ENCODE measurements at regions not wholly inside any gene's neighbourhood (a gene's known extent, or its start where the extent isn't known, plus 50 kb on each side); places are given as distances from the start of the nearest gene placed in this dataset.

GRCh38 chr4:164483711-164484110 lies 270.2 kb upstream of the SMIM31 start:
- no peak overlapping the region for H3K9ac ChIP-seq (ENCODE audit: low read length)
- H3K4me2 ChIP-seq (ENCODE audit: low read length), result no peak overlapping the region
- H3K36me3 ChIP-seq (ENCODE audit: insufficient read depth, low read length), result no peaks in the 10 kb centered on the region
- no peak overlapping the region for H3K27ac ChIP-seq (ENCODE audit: low read length)
- no peaks in the 10 kb centered on the region for H3K79me2 ChIP-seq (replicated peaks; ENCODE audit: insufficient read depth, low read length)
- H3K4me3 ChIP-seq (ENCODE audit: low read length), result no peak overlapping the region
- no peaks in the 10 kb centered on the region for H4K20me1 ChIP-seq (ENCODE audit: insufficient read depth)
- no peak overlapping the region for H2AFZ ChIP-seq (ENCODE audit: low read depth, low read length)
- H3K27me3 ChIP-seq (ENCODE audit: insufficient read depth, low read depth, low read length), result no peaks in the 10 kb centered on the region
- no peaks in the 10 kb centered on the region for H3K9me2 ChIP-seq (ENCODE audit: insufficient read depth, low read length)
- TF ChIP-seq RAD21 (conservative IDR thresholded peaks at IDR 0.05) (no peak), POLR2AphosphoS5 (IDR thresholded peaks at IDR 0.05) (no peak), CTCF (IDR thresholded peaks at IDR 0.05; ENCODE audit: poor library complexity, severe bottlenecking) (no peak), SMC3 (conservative IDR thresholded peaks at IDR 0.05; ENCODE audit: poor library complexity) (no peak), EZH2 (IDR thresholded peaks at IDR 0.05; ENCODE audit: borderline replicate concordance, insufficient read depth, low read length, poor library complexity, severe bottlenecking) (no peak), TAF1 (IDR thresholded peaks at IDR 0.05; ENCODE audit: low read depth) (no peak), REST (IDR thresholded peaks at IDR 0.05; ENCODE audit: borderline replicate concordance) (no peak), MXI1 (conservative IDR thresholded peaks at IDR 0.05; ENCODE audit: poor library complexity, severe bottlenecking) (no peak), EP300 (conservative IDR thresholded peaks at IDR 0.05; ENCODE audit: poor library complexity, severe bottlenecking) (no peak)
- H3F3A ChIP-seq (ENCODE audit: insufficient read depth, low read length, poor library complexity, severe bottlenecking), result no peaks in the 10 kb centered on the region
- no peaks in the 10 kb centered on the region for H3K9me3 ChIP-seq (ENCODE audit: low read length)

- no peak for TF ChIP-seq EZH2 (IDR thresholded peaks at IDR 0.05; ENCODE audit: borderline replicate concordance, insufficient read depth, low read length, poor library complexity, severe bottlenecking)
- no peak for TF ChIP-seq POLR2AphosphoS5 (IDR thresholded peaks at IDR 0.05)
- TF ChIP-seq EP300 (conservative IDR thresholded peaks at IDR 0.05; ENCODE audit: poor library complexity, severe bottlenecking), result no peak
- no peak for TF ChIP-seq TAF1 (IDR thresholded peaks at IDR 0.05; ENCODE audit: low read depth)
- TF ChIP-seq CTCF (IDR thresholded peaks at IDR 0.05; ENCODE audit: poor library complexity, severe bottlenecking), result no peak
- TF ChIP-seq RAD21 (conservative IDR thresholded peaks at IDR 0.05), result no peak
- no peak for TF ChIP-seq REST (IDR thresholded peaks at IDR 0.05; ENCODE audit: borderline replicate concordance)
- TF ChIP-seq MXI1 (conservative IDR thresholded peaks at IDR 0.05; ENCODE audit: poor library complexity, severe bottlenecking), result no peak
- TF ChIP-seq SMC3 (conservative IDR thresholded peaks at IDR 0.05; ENCODE audit: poor library complexity), result no peak
- Histone ChIP-seq H3K9me3 (ENCODE audit: low read length) (no peaks in the 10 kb centered on the region), H3K27ac (ENCODE audit: low read length) (no peak overlapping the region), H3K27me3 (ENCODE audit: insufficient read depth, low read depth, low read length) (no peaks in the 10 kb centered on the region), H3F3A (ENCODE audit: insufficient read depth, low read length, poor library complexity, severe bottlenecking) (no peaks in the 10 kb centered on the region), H3K79me2 (replicated peaks; ENCODE audit: insufficient read depth, low read length) (no peaks in the 10 kb centered on the region), H3K4me2 (ENCODE audit: low read length) (no peak overlapping the region), H2AFZ (ENCODE audit: low read depth, low read length) (no peak overlapping the region), H3K4me3 (ENCODE audit: low read length) (no peak overlapping the region), H3K36me3 (ENCODE audit: insufficient read depth, low read length) (no peaks in the 10 kb centered on the region), H3K9me2 (ENCODE audit: insufficient read depth, low read length) (no peaks in the 10 kb centered on the region), H3K9ac (ENCODE audit: low read length) (no peak overlapping the region), H4K20me1 (ENCODE audit: insufficient read depth) (no peaks in the 10 kb centered on the region)
Measured at GRCh38 chr4:164484551-164484950, 269.4 kb upstream of the SMIM31 start.
